ENCODE measurements at regions not wholly inside any gene's neighbourhood (a gene's known extent, or its start where the extent isn't known, plus 50 kb on each side); places are given as distances from the start of the nearest gene placed in this dataset.

- no peak for DNase-seq
- H3K4me3 ChIP-seq = no peak overlapping the region
- H3K36me3 ChIP-seq = no peaks in the 10 kb centered on the region
- no peak overlapping the region for H3K27ac ChIP-seq (replicated peaks)
- no peaks in the 10 kb centered on the region for H3K27me3 ChIP-seq (ENCODE audit: low read depth)
- TF ChIP-seq CTCF (IDR thresholded peaks at IDR 0.05; ENCODE audit: borderline replicate concordance) = no peak
- H3K9me3 ChIP-seq (replicated peaks) = peaks cover 8% of the 10 kb centered on the region
- no peaks in the 10 kb centered on the region for H3K4me1 ChIP-seq
- intact Hi-C loops (cut with micrococcal nuclease) = no loop called here
These were observed 426.4 kb upstream of the CITED2 start for GRCh38 chr6:139800837-139801236.

- no peak for TF ChIP-seq CTCF (IDR thresholded peaks at IDR 0.05; ENCODE audit: borderline replicate concordance)
- H3K9me3 ChIP-seq (replicated peaks) = peaks cover 23% of the 10 kb centered on the region
- no peak overlapping the region for H3K27ac ChIP-seq (replicated peaks)
- H3K4me1 ChIP-seq = no peaks in the 10 kb centered on the region
- no peak for DNase-seq
- intact Hi-C loops (cut with micrococcal nuclease) = no loop called here
- H3K36me3 ChIP-seq = no peaks in the 10 kb centered on the region
- H3K27me3 ChIP-seq (ENCODE audit: low read depth) = no peaks in the 10 kb centered on the region
- no peak overlapping the region for H3K4me3 ChIP-seq
These were observed 416.1 kb upstream of the CITED2 start for GRCh38 chr6:139790527-139790926.

DNA sequence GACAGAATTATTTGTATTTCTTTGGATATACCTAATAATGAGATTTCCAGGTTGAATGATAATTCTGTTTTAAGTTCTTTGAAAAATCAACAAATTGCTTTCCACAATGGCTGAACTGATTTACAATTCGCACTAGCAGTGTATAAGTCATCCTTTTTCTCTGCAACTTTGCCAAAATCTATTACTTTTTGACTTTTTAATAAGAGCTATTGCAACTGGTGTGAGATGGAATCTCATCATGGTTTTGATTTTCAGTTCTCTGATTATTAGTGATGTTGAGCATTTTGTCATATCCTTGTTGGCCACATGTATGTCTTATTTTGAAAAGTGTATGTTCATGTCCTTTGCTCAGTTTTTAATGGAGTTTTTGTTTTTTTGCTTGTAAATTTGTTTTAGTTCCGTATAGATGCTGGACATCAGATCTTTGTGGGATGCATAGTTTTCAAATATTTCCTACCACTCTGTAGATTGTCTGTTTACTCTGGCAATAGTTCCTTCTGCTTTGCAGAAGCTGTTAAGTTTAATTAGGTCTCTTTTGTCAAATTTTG is 409.8 kb upstream of the CITED2 start:
- Histone ChIP-seq H3K4me1 (peaks cover 2% of the 10 kb centered on the region), H3K27me3 (ENCODE audit: low read depth) (no peaks in the 10 kb centered on the region), H3K27ac (replicated peaks) (no peak overlapping the region), H3K9me3 (replicated peaks) (peaks cover 28% of the 10 kb centered on the region), H3K4me3 (no peak overlapping the region), H3K36me3 (no peaks in the 10 kb centered on the region)
- TF ChIP-seq CTCF (IDR thresholded peaks at IDR 0.05; ENCODE audit: borderline replicate concordance) = no peak
- DNase-seq = no peak
- intact Hi-C loops (cut with micrococcal nuclease) = no loop called here

DNA sequence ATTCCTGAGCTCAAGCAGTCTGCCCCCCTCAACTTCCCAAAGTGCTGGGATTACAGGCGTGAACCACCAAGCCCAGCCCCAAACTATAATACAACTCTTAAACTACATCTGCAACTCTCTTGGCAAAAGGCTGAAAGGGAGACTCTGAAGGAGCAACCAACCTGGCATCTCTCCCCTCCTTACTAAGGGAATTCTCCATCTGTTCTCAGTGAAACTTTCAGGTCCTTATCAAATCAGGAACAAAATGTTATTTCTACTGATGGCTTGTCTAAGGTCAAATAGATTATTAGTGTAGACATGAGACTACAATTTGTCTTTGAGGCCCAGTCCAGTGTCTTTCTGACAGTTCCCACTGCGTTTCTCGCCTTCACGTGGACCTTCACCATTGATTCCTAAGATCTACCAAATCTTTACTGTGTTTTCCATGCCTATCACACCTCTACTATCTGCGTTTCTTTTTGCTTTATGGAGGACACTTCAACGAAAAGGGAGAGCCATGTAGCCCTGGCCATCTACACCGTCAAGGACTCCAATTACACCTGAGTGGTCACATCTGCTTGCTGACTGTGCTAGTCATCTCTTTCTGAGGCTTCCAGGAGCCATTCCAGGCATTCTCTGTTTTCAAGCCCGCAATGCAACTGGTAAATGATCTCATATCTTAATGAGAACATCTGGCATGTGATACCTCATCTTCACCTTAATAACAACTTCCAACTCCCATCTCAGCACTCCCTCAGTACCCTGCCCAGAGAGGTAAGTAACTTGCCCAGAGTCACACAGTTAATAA is 405.7 kb upstream of the CITED2 start:
- peaks cover 21% of the 10 kb centered on the region for H3K4me1 ChIP-seq
- intact Hi-C loops (cut with micrococcal nuclease) = no loop called here
- H3K27me3 ChIP-seq (ENCODE audit: low read depth) = no peaks in the 10 kb centered on the region
- TF ChIP-seq CTCF (IDR thresholded peaks at IDR 0.05; ENCODE audit: borderline replicate concordance) = no peak
- H3K4me3 ChIP-seq = no peak overlapping the region
- no peak for DNase-seq
- H3K9me3 ChIP-seq (replicated peaks) = peaks cover 14% of the 10 kb centered on the region
- H3K36me3 ChIP-seq = no peaks in the 10 kb centered on the region
- H3K27ac ChIP-seq (replicated peaks) = no peak overlapping the region

DNA sequence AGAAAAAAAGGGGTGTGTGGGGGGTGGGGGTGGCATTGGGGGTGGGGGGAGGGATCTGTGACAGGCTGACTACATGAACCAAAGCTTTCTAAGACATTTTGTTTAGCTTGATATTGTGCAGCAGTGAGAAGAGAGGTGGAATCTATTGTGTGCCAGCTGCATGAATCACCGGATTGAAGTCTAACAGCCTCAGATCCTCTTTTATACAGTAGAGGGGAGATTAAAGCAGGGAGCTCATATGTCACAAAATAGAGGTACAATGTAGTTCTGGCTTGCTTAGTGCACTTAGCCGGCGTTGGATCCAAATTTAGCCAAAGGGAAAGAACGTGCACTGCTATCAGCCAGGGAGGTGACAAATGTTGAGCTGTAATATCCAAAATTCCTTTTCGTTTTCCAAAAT is 404.2 kb upstream of the CITED2 start:
- Histone ChIP-seq H3K4me1 (peaks cover 21% of the 10 kb centered on the region), H3K4me3 (no peak overlapping the region)
- no peak for DNase-seq

More for the DNA sequence above, 404.2 kb upstream of the CITED2 start:
- Histone ChIP-seq H3K27me3 (ENCODE audit: low read depth) (no peaks in the 10 kb centered on the region), H3K36me3 (no peaks in the 10 kb centered on the region), H3K27ac (replicated peaks) (peak overlapping the region; percentile 60), H3K9me3 (replicated peaks) (peaks cover 1% of the 10 kb centered on the region)
- no peak for TF ChIP-seq CTCF (IDR thresholded peaks at IDR 0.05; ENCODE audit: borderline replicate concordance)
- intact Hi-C loops (cut with micrococcal nuclease) = no loop called here
